ENCODE measurements at regions not wholly inside any gene's neighbourhood (a gene's known extent, or its start where the extent isn't known, plus 50 kb on each side); places are given as distances from the start of the nearest gene placed in this dataset.

- TF ChIP-seq RAD21 (IDR thresholded peaks at IDR 0.05; ENCODE audit: low read depth) = peak; percentile 89
- no peak for TF ChIP-seq TCF12 (IDR thresholded peaks at IDR 0.05; ENCODE audit: low read depth)
- TF ChIP-seq USF1 (IDR thresholded peaks at IDR 0.05) = no peak
- TF ChIP-seq YY1 (IDR thresholded peaks at IDR 0.05; ENCODE audit: low read depth) = 0 out of 2 replicates have a peak, but pooled peaks have one; percentile 25
Observed at GRCh38 chr16:66315210-66315825, 51.2 kb upstream of the CDH5 start.

GRCh38 chr16:66311306-66311705, 55.2 kb upstream of the CDH5 start:
- TF ChIP-seq YY1 (IDR thresholded peaks at IDR 0.05; ENCODE audit: low read depth) (no peak), TEAD4 (IDR thresholded peaks at IDR 0.05) (no peak), NFIC (IDR thresholded peaks at IDR 0.05) (no peak), TAF1 (IDR thresholded peaks at IDR 0.05; ENCODE audit: low read depth) (no peak), MAX (IDR thresholded peaks at IDR 0.05) (no peak), REST (IDR thresholded peaks at IDR 0.05; ENCODE audit: low read depth) (no peak), EGR1 (IDR thresholded peaks at IDR 0.05) (no peak), FOXM1 (IDR thresholded peaks at IDR 0.05; ENCODE audit: borderline replicate concordance, low read depth) (no peak), EP300 (IDR thresholded peaks at IDR 0.05; ENCODE audit: borderline replicate concordance) (no peak), ZBTB7A (IDR thresholded peaks at IDR 0.05; ENCODE audit: low read depth) (no peak), USF1 (IDR thresholded peaks at IDR 0.05) (no peak), CREB1 (IDR thresholded peaks at IDR 0.05; ENCODE audit: low read depth) (no peak)

- TF ChIP-seq NFIC (IDR thresholded peaks at IDR 0.05) = no peak
- no peak for TF ChIP-seq TEAD4 (IDR thresholded peaks at IDR 0.05)
- TF ChIP-seq EP300 (IDR thresholded peaks at IDR 0.05; ENCODE audit: borderline replicate concordance) = no peak
- TF ChIP-seq USF1 (IDR thresholded peaks at IDR 0.05) = no peak
- no peak for TF ChIP-seq TAF1 (IDR thresholded peaks at IDR 0.05; ENCODE audit: low read depth)
- TF ChIP-seq FOXM1 (IDR thresholded peaks at IDR 0.05; ENCODE audit: borderline replicate concordance, low read depth) = no peak
- no peak for TF ChIP-seq YY1 (IDR thresholded peaks at IDR 0.05; ENCODE audit: low read depth)
- TF ChIP-seq RAD21 (IDR thresholded peaks at IDR 0.05; ENCODE audit: low read depth) = no peak
- TF ChIP-seq TCF12 (IDR thresholded peaks at IDR 0.05; ENCODE audit: low read depth) = no peak
- TF ChIP-seq CREB1 (IDR thresholded peaks at IDR 0.05; ENCODE audit: low read depth) = no peak
- no peak for TF ChIP-seq MAX (IDR thresholded peaks at IDR 0.05)
- TF ChIP-seq CEBPB (IDR thresholded peaks at IDR 0.05) = no peak
- no peak for TF ChIP-seq ZBTB7A (IDR thresholded peaks at IDR 0.05; ENCODE audit: low read depth)
- no peak for TF ChIP-seq REST (IDR thresholded peaks at IDR 0.05; ENCODE audit: low read depth)
- no peak for TF ChIP-seq EGR1 (IDR thresholded peaks at IDR 0.05)
Observed at GRCh38 chr16:66309215-66309807, 57.2 kb upstream of the CDH5 start.

- no peak for TF ChIP-seq FOXM1 (IDR thresholded peaks at IDR 0.05; ENCODE audit: borderline replicate concordance, low read depth)
- no peak for TF ChIP-seq TAF1 (IDR thresholded peaks at IDR 0.05; ENCODE audit: low read depth)
- no peak for TF ChIP-seq ZBTB7A (IDR thresholded peaks at IDR 0.05; ENCODE audit: low read depth)
Observed at GRCh38 chr16:66308096-66308495, 58.4 kb upstream of the CDH5 start.

- no peak for TF ChIP-seq MAX (IDR thresholded peaks at IDR 0.05)
- TF ChIP-seq YY1 (IDR thresholded peaks at IDR 0.05; ENCODE audit: low read depth) = no peak
- TF ChIP-seq TCF12 (IDR thresholded peaks at IDR 0.05; ENCODE audit: low read depth) = no peak
- TF ChIP-seq RAD21 (IDR thresholded peaks at IDR 0.05; ENCODE audit: low read depth) = no peak
- TF ChIP-seq NFIC (IDR thresholded peaks at IDR 0.05) = no peak
- TF ChIP-seq TAF1 (IDR thresholded peaks at IDR 0.05; ENCODE audit: low read depth) = no peak
- TF ChIP-seq ZBTB7A (IDR thresholded peaks at IDR 0.05; ENCODE audit: low read depth) = no peak
- no peak for TF ChIP-seq REST (IDR thresholded peaks at IDR 0.05; ENCODE audit: low read depth)
- no peak for TF ChIP-seq CREB1 (IDR thresholded peaks at IDR 0.05; ENCODE audit: low read depth)
- no peak for TF ChIP-seq EP300 (IDR thresholded peaks at IDR 0.05; ENCODE audit: borderline replicate concordance)
- no peak for TF ChIP-seq CEBPB (IDR thresholded peaks at IDR 0.05)
Observed at GRCh38 chr16:66306366-66307150, 59.9 kb upstream of the CDH5 start.

Data from Ishikawa (cell line).